DMS 273 (cell line): ENCODE measurements at regions not wholly inside any gene's neighbourhood (a gene's known extent, or its start where the extent isn't known, plus 50 kb on each side); places are given as distances from the start of the nearest gene placed in this dataset.

Source experiments
- DNase-seq: peaks from one replicate; lab custom pipeline; 2025; ENCODE audit not compliant: unreplicated experiment; lab: John Stamatoyannopoulos, UW

GRCh38 chr21:14736162-14736561, 190.0 kb upstream of the SAMSN1 start:
- no peak for DNase-seq

- no peak for DNase-seq
Observed at GRCh38 chr21:14734833-14735232, 188.7 kb upstream of the SAMSN1 start.

GRCh38 chr21:14734191-14734590, 188.1 kb upstream of the SAMSN1 start:
- DNase-seq: no peak

GRCh38 chr21:14725219-14725618, 179.1 kb upstream of the SAMSN1 start:
- no peak for DNase-seq

- no peak for DNase-seq
Observed at GRCh38 chr21:14722841-14723483, 176.8 kb upstream of the SAMSN1 start.

- no peak for DNase-seq
Observed at GRCh38 chr21:14720237-14720636, 174.1 kb upstream of the SAMSN1 start.

GRCh38 chr21:14718951-14719350, 172.8 kb upstream of the SAMSN1 start:
- DNase-seq: no peak

GRCh38 chr21:14716761-14717396, 170.8 kb upstream of the SAMSN1 start:
- DNase-seq: no peak

- DNase-seq: no peak
Observed at GRCh38 chr21:14713109-14713508, 167.0 kb upstream of the SAMSN1 start.

GRCh38 chr21:14712121-14712715, 166.1 kb upstream of the SAMSN1 start:
- no peak for DNase-seq

GRCh38 chr21:14711287-14711686, 165.2 kb upstream of the SAMSN1 start:
- no peak for DNase-seq

- no peak for DNase-seq
Observed at GRCh38 chr21:14707511-14708020, 161.5 kb upstream of the SAMSN1 start.

- no peak for DNase-seq
Observed at GRCh38 chr21:14706712-14707510, 160.8 kb upstream of the SAMSN1 start.

- no peak for DNase-seq
Observed at GRCh38 chr21:14699433-14700407, 153.6 kb upstream of the SAMSN1 start.

- DNase-seq: no peak
Observed at GRCh38 chr21:14697769-14698168, 151.7 kb upstream of the SAMSN1 start.

GRCh38 chr21:14694817-14695216, 148.7 kb upstream of the SAMSN1 start:
- no peak for DNase-seq

- no peak for DNase-seq
Observed at GRCh38 chr21:14693997-14694396, 147.9 kb upstream of the SAMSN1 start.

GRCh38 chr21:14691914-14692313, 145.8 kb upstream of the SAMSN1 start:
- peak; percentile 21 for DNase-seq

- peak; percentile 55 for DNase-seq
Observed at GRCh38 chr21:14690886-14691285, 144.8 kb upstream of the SAMSN1 start.

- DNase-seq: no peak
Observed at GRCh38 chr21:14688936-14689335, 142.8 kb upstream of the SAMSN1 start.
